ENCODE measurements at regions not wholly inside any gene's neighbourhood (a gene's known extent, or its start where the extent isn't known, plus 50 kb on each side); places are given as distances from the start of the nearest gene placed in this dataset.
"Not testable (repeated sequence)": the region's sequence is repeated elsewhere in the genome, so short reads cannot be mapped to it uniquely, and the experiment has no call there.

DNA sequence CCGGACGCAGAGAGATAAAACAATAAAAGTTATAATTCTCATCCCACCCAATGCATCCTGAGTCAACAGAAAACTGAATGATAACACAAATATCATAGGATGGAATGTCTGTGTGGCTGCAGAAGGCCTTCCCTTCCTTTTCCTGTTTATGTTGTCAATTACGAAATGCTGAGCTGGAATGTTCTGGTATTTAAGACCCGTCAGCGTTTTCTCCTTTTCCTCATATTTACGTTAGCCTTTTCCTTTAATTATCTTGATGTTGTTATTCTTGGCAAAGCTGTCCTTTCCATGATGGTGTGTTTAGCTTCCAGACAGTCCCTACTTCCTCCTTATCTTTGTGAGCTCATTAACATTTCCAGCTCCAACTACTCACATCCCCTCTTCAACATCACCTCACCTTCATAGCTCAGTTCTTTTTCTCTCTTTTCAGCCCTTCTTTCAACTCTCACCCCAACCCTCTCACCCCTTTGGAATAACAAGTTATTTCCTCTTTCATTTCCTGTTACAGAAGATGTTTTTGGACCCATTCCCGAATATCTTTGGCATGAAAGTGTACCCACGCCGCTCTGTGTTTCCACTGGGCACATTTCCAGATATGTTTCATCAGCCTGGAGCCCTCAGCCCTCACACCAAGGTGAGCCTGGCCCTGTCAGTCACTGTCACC lies 221.6 kb downstream of the NR2F1-AS1 start:
- WGBS, 10 experiments = 33 to 100% (median 92%) methylated on average over 2 to 9 of the region's 9 CpGs
- Histone ChIP-seq H3K27ac (no peak overlapping the region), H3K4me3 (no peak overlapping the region), H3K4me1 (replicated peaks in 1 of 2) (no peaks in the 10 kb centered on the region)
- no peak for ATAC-seq (replicated peaks in 6 of 8)
- in situ Hi-C loops (cut with MboI; ENCODE audit: low pct_unique_long_range_greater_than_20kb in 2 of 9, low sequenced_read_pairs in 9 of 9, unreplicated experiment in 9 of 9) = no loop called here

- H3K4me3 ChIP-seq = no peak overlapping the region
- in situ Hi-C loops (cut with MboI; ENCODE audit: low pct_unique_long_range_greater_than_20kb in 2 of 9, low sequenced_read_pairs in 9 of 9, unreplicated experiment in 9 of 9) = no loop called here
- 33 to 100% (median 89%) methylated on average over 1 of the region's 1 CpG; no CpG with 5 or more reads in 2 of the 10 experiments for WGBS, 10 experiments
- H3K4me1 ChIP-seq (replicated peaks in 1 of 2) = no peaks in the 10 kb centered on the region
- no peak for ATAC-seq (replicated peaks in 6 of 8)
- H3K27ac ChIP-seq = no peak overlapping the region
Measured at GRCh38 chr5:93358176-93358575, 222.8 kb downstream of the NR2F1-AS1 start.

- Histone ChIP-seq H3K4me1 (replicated peaks in 1 of 2) (no peaks in the 10 kb centered on the region), H3K27ac (no peak overlapping the region), H3K4me3 (no peak overlapping the region)
- 20 to 100% (median 83%) methylated on average over 1 of the region's 1 CpG; no CpG with 5 or more reads in 3 of the 10 experiments for WGBS, 10 experiments
- in situ Hi-C loops (cut with MboI; ENCODE audit: low pct_unique_long_range_greater_than_20kb in 2 of 9, low sequenced_read_pairs in 9 of 9, unreplicated experiment in 9 of 9) = no loop called here
- ATAC-seq (replicated peaks in 6 of 8) = no peak
Measured at GRCh38 chr5:93357686-93358085, 223.3 kb downstream of the NR2F1-AS1 start.

GRCh38 chr5:93355691-93356090 lies 225.3 kb downstream of the NR2F1-AS1 start:
- ATAC-seq (replicated peaks in 6 of 8) = no peak
- in situ Hi-C loops (cut with MboI; ENCODE audit: low pct_unique_long_range_greater_than_20kb in 2 of 9, low sequenced_read_pairs in 9 of 9, unreplicated experiment in 9 of 9) = no loop called here
- Histone ChIP-seq H3K27ac (no peak overlapping the region), H3K4me1 (replicated peaks in 1 of 2) (no peaks in the 10 kb centered on the region), H3K4me3 (no peak overlapping the region)
- WGBS, 10 experiments = 60 to 100% (median 89%) methylated on average over 1 to 8 of the region's 8 CpGs; no CpG with 5 or more reads in 1 of the 10 experiments

GRCh38 chr5:93352186-93352585 lies 228.8 kb downstream of the NR2F1-AS1 start:
- WGBS, 10 experiments = 80 to 100% (median 90%) methylated on average over 1 to 2 of the region's 2 CpGs; no CpG with 5 or more reads in 5 of the 10 experiments
- in situ Hi-C loops (cut with MboI; ENCODE audit: low pct_unique_long_range_greater_than_20kb in 2 of 9, low sequenced_read_pairs in 9 of 9, unreplicated experiment in 9 of 9) = no loop called here
- no peak for ATAC-seq (replicated peaks in 6 of 8)
- no peak overlapping the region for H3K27ac ChIP-seq
- H3K4me3 ChIP-seq = no peak overlapping the region
- peaks cover 6 to 8% of the 10 kb centered on the region in 2 donors for H3K4me1 ChIP-seq (replicated peaks in 1 of 2)

- H3K27ac ChIP-seq = no peak overlapping the region
- 17 to 93% (median 80%) methylated on average over 1 to 3 of the region's 3 CpGs; no CpG with 5 or more reads in 1 of the 10 experiments for WGBS, 10 experiments
- in situ Hi-C loops (cut with MboI; ENCODE audit: low pct_unique_long_range_greater_than_20kb in 2 of 9, low sequenced_read_pairs in 9 of 9, unreplicated experiment in 9 of 9) = no loop called here
- H3K4me3 ChIP-seq = no peak overlapping the region
- H3K4me1 ChIP-seq (replicated peaks in 1 of 2) = peaks cover 6 to 8% of the 10 kb centered on the region in 2 donors
- ATAC-seq (replicated peaks in 6 of 8) = peak in 4 of 8 experiments; percentile 27 to 63 (median 40)
Measured at GRCh38 chr5:93349613-93350012, 231.4 kb downstream of the NR2F1-AS1 start.

GRCh38 chr5:93348231-93348630 lies 232.8 kb downstream of the NR2F1-AS1 start:
- Histone ChIP-seq H3K4me1 (replicated peaks in 1 of 2) (peaks cover 6 to 8% of the 10 kb centered on the region in 2 donors), H3K4me3 (no peak overlapping the region), H3K27ac (no peak overlapping the region)
- ATAC-seq (replicated peaks in 6 of 8) = no peak
- 73 to 100% (median 81%) methylated on average over 1 to 12 of the region's 15 CpGs; no CpG with 5 or more reads in 5 of the 10 experiments for WGBS, 10 experiments
- in situ Hi-C loops (cut with MboI; ENCODE audit: low pct_unique_long_range_greater_than_20kb in 2 of 9, low sequenced_read_pairs in 9 of 9, unreplicated experiment in 9 of 9) = no loop called here

DNA sequence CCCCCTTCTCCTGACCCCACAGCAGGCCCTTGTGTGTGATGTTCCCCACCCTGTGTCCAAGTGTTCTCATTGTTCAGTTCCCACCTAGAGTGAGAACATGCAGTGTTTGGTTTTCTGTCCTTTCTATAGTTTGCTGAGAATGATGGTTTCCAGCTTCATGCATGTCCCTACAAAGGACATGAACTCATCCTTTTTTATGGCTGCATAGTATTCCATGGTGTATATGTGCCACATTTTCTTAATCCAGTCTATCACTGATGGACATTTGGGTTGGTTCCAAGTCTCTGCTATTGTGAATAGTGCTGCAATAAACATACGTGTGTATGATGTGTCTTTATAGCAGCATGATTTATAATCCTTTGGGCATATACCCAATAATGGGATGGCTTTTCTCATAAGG lies 234.2 kb downstream of the NR2F1-AS1 start:
- 0 to 100% methylated on average over 1 of the region's 1 CpG; no CpG with 5 or more reads in 8 of the 10 experiments for WGBS, 10 experiments
- H3K4me3 ChIP-seq; ATAC-seq (replicated peaks in 6 of 8); in situ Hi-C loops (cut with MboI; ENCODE audit: low pct_unique_long_range_greater_than_20kb in 2 of 9, low sequenced_read_pairs in 9 of 9, unreplicated experiment in 9 of 9); H3K27ac ChIP-seq: not testable (repeated sequence)
- H3K4me1 ChIP-seq (replicated peaks in 1 of 2) = peaks cover 8 to 13% of the 10 kb centered on the region in 2 donors

GRCh38 chr5:93346301-93346700 lies 234.7 kb downstream of the NR2F1-AS1 start:
- WGBS, 10 experiments = 30 to 100% (median 85%) methylated on average over 2 to 5 of the region's 5 CpGs
- in situ Hi-C loops (cut with MboI; ENCODE audit: low pct_unique_long_range_greater_than_20kb in 2 of 9, low sequenced_read_pairs in 9 of 9, unreplicated experiment in 9 of 9) = no loop called here

GRCh38 chr5:93343570-93343969 lies 237.4 kb downstream of the NR2F1-AS1 start:
- Histone ChIP-seq H3K27ac (no peak overlapping the region), H3K4me3 (no peak overlapping the region), H3K4me1 (replicated peaks in 1 of 2) (peaks cover 4 to 10% of the 10 kb centered on the region in 2 donors)
- in situ Hi-C loops (cut with MboI; ENCODE audit: low pct_unique_long_range_greater_than_20kb in 2 of 9, low sequenced_read_pairs in 9 of 9, unreplicated experiment in 9 of 9) = no loop called here
- WGBS, 10 experiments = 32 to 100% (median 76%) methylated on average over 1 to 3 of the region's 3 CpGs; no CpG with 5 or more reads in 1 of the 10 experiments
- no peak for ATAC-seq (replicated peaks in 6 of 8)

More at GRCh38 chr5:93346301-93346700, 234.7 kb downstream of the NR2F1-AS1 start:
- Histone ChIP-seq H3K27ac (no peak overlapping the region), H3K4me3 (no peak overlapping the region), H3K4me1 (replicated peaks in 1 of 2) (peaks cover 8 to 13% of the 10 kb centered on the region in 2 donors)
- no peak for ATAC-seq (replicated peaks in 6 of 8)

GRCh38 chr5:93342563-93343061 lies 238.4 kb downstream of the NR2F1-AS1 start:
- no peak overlapping the region for H3K27ac ChIP-seq
- peaks cover 2 to 5% of the 10 kb centered on the region in 2 donors for H3K4me1 ChIP-seq (replicated peaks in 1 of 2)
- in situ Hi-C loops (cut with MboI; ENCODE audit: low pct_unique_long_range_greater_than_20kb in 2 of 9, low sequenced_read_pairs in 9 of 9, unreplicated experiment in 9 of 9) = no loop called here
- 0 to 80% (median 53%) methylated on average over 1 to 5 of the region's 6 CpGs; no CpG with 5 or more reads in 1 of the 10 experiments for WGBS, 10 experiments
- no peak for ATAC-seq (replicated peaks in 6 of 8)
- H3K4me3 ChIP-seq = no peak overlapping the region

DNA sequence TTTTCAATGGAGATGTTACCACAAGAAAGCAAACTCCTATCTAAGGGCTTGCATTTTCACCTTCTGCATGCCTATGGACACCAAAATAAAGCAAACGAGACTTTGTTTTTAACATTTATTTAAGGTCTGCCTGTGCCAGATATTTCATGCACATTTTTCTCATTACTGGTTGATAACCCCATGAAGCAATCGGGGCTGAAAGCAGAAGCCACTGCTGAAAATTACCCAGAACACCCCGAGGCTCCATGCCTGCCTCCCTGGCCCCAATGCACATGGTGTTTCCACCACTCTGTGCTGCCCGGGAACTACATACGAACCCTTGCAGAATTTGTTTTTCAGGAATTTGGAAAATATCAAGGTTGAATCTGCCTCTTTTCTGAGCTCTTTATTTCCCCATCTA lies 240.1 kb downstream of the NR2F1-AS1 start:
- 0 to 100% (median 94%) methylated on average over 1 to 5 of the region's 5 CpGs; no CpG with 5 or more reads in 2 of the 10 experiments for WGBS, 10 experiments
- no peak overlapping the region for H3K4me3 ChIP-seq
- no peak for ATAC-seq (replicated peaks in 6 of 8)
- H3K4me1 ChIP-seq (replicated peaks in 1 of 2) = peaks cover 2 to 5% of the 10 kb centered on the region in 2 donors
- H3K27ac ChIP-seq = no peak overlapping the region
- in situ Hi-C loops (cut with MboI; ENCODE audit: low pct_unique_long_range_greater_than_20kb in 2 of 9, low sequenced_read_pairs in 9 of 9, unreplicated experiment in 9 of 9) = no loop called here

- Histone ChIP-seq H3K4me3 (no peak overlapping the region), H3K27ac (no peak overlapping the region), H3K4me1 (replicated peaks in 1 of 2) (no peaks in the 10 kb centered on the region)
- WGBS, 10 experiments = 40 to 100% (median 91%) methylated on average over 1 to 2 of the region's 2 CpGs
- in situ Hi-C loops (cut with MboI; ENCODE audit: low pct_unique_long_range_greater_than_20kb in 2 of 9, low sequenced_read_pairs in 9 of 9, unreplicated experiment in 9 of 9) = no loop called here
- ATAC-seq (replicated peaks in 6 of 8) = no peak
Measured at GRCh38 chr5:93337138-93337537, 243.9 kb downstream of the NR2F1-AS1 start.
